HL-60 (cell line): ENCODE measurements at regions not wholly inside any gene's neighbourhood (a gene's known extent, or its start where the extent isn't known, plus 50 kb on each side); places are given as distances from the start of the nearest gene placed in this dataset.

Experiments
- DNase-seq, 2 experiments: peaks; one replicate each; pipeline ENCODE4 v3.0.0-alpha.2; 2010 to 2020; ENCODE audit warnings: low read depth in 1 of 2, low spot score in 1 of 2
- H3K27ac ChIP-seq: fragments of 250-450 bp; sonication (Bioruptor Pico); replicated peaks from 2 replicates; pipeline ENCODE4 v1.5.1; 2020; ENCODE audit warnings: mild to moderate bottlenecking, moderate library complexity
- H3K27me3 ChIP-seq: fragments of 250-450 bp; sonication (Bioruptor Pico); 2 replicates; pipeline ENCODE4 v1.5.1; 2021; ENCODE audit warnings: mild to moderate bottlenecking, moderate library complexity; ENCODE audit not compliant: insufficient read depth, poor library complexity, severe bottlenecking
- H3K4me3 ChIP-seq: replicated peaks from 2 replicates; pipeline ENCODE4 v1.5.1; 2011; ENCODE audit warnings: mild to moderate bottlenecking, control low read depth, low read length; ENCODE audit not compliant: insufficient read depth
- CTCF ChIP-seq: IDR thresholded peaks from one replicate; pipeline ENCODE4 v1.5.1; 2011; ENCODE audit warnings: low read length, control low read depth, inconsistent platforms; ENCODE audit not compliant: insufficient read depth
- GABPA ChIP-seq: IDR thresholded peaks from 2 replicates; pipeline ENCODE4 v1.6.1; 2012; ENCODE audit warnings: low read depth
- POLR2AphosphoS5 ChIP-seq: IDR thresholded peaks from 2 replicates; pipeline ENCODE4 v1.6.1; 2012; ENCODE audit warnings: low read depth
- REST ChIP-seq: IDR thresholded peaks from 2 replicates; pipeline ENCODE4 v1.6.1; 2012; ENCODE audit warnings: low read depth; ENCODE audit not compliant: insufficient replicate concordance
- SPI1 ChIP-seq: IDR thresholded peaks from 2 replicates; pipeline ENCODE4 v1.6.1; 2012; ENCODE audit warnings: low read depth, mild to moderate bottlenecking, borderline replicate concordance

- Histone ChIP-seq H3K27ac (no peak overlapping the region), H3K27me3 (no peaks in the 10 kb centered on the region), H3K4me3 (no peak overlapping the region)
- TF ChIP-seq SPI1 (no peak), POLR2AphosphoS5 (no peak), REST (no peak), GABPA (no peak), CTCF (no peak)
- no peak for DNase-seq
Observed at GRCh38 chr14:55805250-55805649, 225.2 kb downstream of the KTN1 start.

GRCh38 chr14:55807053-55807880 lies 227.3 kb downstream of the KTN1 start:
- DNase-seq: no peak
- H3K4me3 ChIP-seq: no peak overlapping the region
- no peaks in the 10 kb centered on the region for H3K27me3 ChIP-seq
- no peak overlapping the region for H3K27ac ChIP-seq
- TF ChIP-seq POLR2AphosphoS5 (no peak), SPI1 (no peak), REST (no peak), GABPA (no peak), CTCF (no peak)

GRCh38 chr14:55807881-55808379 lies 227.9 kb downstream of the KTN1 start:
- TF ChIP-seq REST (no peak), POLR2AphosphoS5 (no peak), CTCF (no peak), SPI1 (no peak), GABPA (no peak)
- no peak for DNase-seq

More at GRCh38 chr14:55807881-55808379, 227.9 kb downstream of the KTN1 start:
- Histone ChIP-seq H3K4me3 (no peak overlapping the region), H3K27ac (no peak overlapping the region), H3K27me3 (no peaks in the 10 kb centered on the region)
